SK-N-MC (cell line): ENCODE measurements at regions not wholly inside any gene's neighbourhood (a gene's known extent, or its start where the extent isn't known, plus 50 kb on each side); places are given as distances from the start of the nearest gene placed in this dataset.

Experiments used
- DNase-seq: peaks from one replicate; pipeline ENCODE4 v3.0.0-alpha.2; 2011; ENCODE audit warnings: low read depth, low spot score
- H3K27ac ChIP-seq: fragments of 200-600 bp; sonication (generic); 2 replicates; pipeline ENCODE4 v1.5.1; 2016; ENCODE audit warnings: mixed run types
- H3K36me3 ChIP-seq: fragments of 200-600 bp; sonication (generic); 2 replicates; pipeline ENCODE4 v1.6.1; 2017; ENCODE audit warnings: antibody characterized with exemption, low read length, mixed read lengths; ENCODE audit not compliant: insufficient read depth
- H3K4me3 ChIP-seq: fragments of 200-600 bp; sonication (generic); 2 replicates; pipeline ENCODE4 v1.5.1; 2016
- H3K9ac ChIP-seq: fragments of 200-600 bp; sonication (generic); 2 replicates; pipeline ENCODE4 v1.8.0; 2017; ENCODE audit warnings: mixed run types, mixed read lengths; ENCODE audit not compliant: insufficient read length
- H3K9me3 ChIP-seq: fragments of 200-600 bp; sonication (generic); 2 replicates; pipeline ENCODE4 v1.6.1; 2017; ENCODE audit warnings: low read depth, mild to moderate bottlenecking, antibody characterized with exemption, low read length, moderate library complexity, mixed read lengths
- EZH2 ChIP-seq: fragments of 200-600 bp; sonication (generic); IDR thresholded peaks from one replicate; pipeline ENCODE4 v1.6.1; 2017; ENCODE audit warnings: antibody characterized with exemption
- FOXP2 ChIP-seq: optimal IDR thresholded peaks from 2 replicates; pipeline ENCODE3; 2011; ENCODE audit warnings: mild to moderate bottlenecking, moderate library complexity; ENCODE audit not compliant: insufficient read depth; ENCODE audit errors: extremely low read length, control extremely low read depth
- POLR2AphosphoS5 ChIP-seq: IDR thresholded peaks from 2 replicates; pipeline ENCODE4 v1.6.1; 2012; ENCODE audit warnings: mild to moderate bottlenecking, low read depth, low read length, borderline replicate concordance

GRCh38 chr5:60333005-60333571, 366.9 kb downstream of the DEPDC1B start:
- Histone ChIP-seq H3K27ac (no peak overlapping the region), H3K36me3 (no peaks in the 10 kb centered on the region), H3K9me3 (no peaks in the 10 kb centered on the region), H3K9ac (no peak overlapping the region), H3K4me3 (no peak overlapping the region)
- DNase-seq, result no peak
- TF ChIP-seq EZH2 (no peak), FOXP2 (no peak), POLR2AphosphoS5 (no peak)

- no peak for DNase-seq
- no peaks in the 10 kb centered on the region for H3K36me3 ChIP-seq
- H3K9me3 ChIP-seq, result no peaks in the 10 kb centered on the region
- H3K27ac ChIP-seq, result no peak overlapping the region
- TF ChIP-seq EZH2, result no peak
- TF ChIP-seq POLR2AphosphoS5, result no peak
- no peak for TF ChIP-seq FOXP2
- no peak overlapping the region for H3K4me3 ChIP-seq
- no peak overlapping the region for H3K9ac ChIP-seq
These were observed 367.5 kb downstream of the DEPDC1B start for GRCh38 chr5:60332244-60333004.

- H3K36me3 ChIP-seq, result no peaks in the 10 kb centered on the region
- H3K9ac ChIP-seq, result no peak overlapping the region
- no peak for DNase-seq
- no peak overlapping the region for H3K4me3 ChIP-seq
- H3K9me3 ChIP-seq, result no peaks in the 10 kb centered on the region
- TF ChIP-seq POLR2AphosphoS5, result no peak
- TF ChIP-seq FOXP2, result no peak
- no peak for TF ChIP-seq EZH2
- H3K27ac ChIP-seq, result no peak overlapping the region
These were observed 369.7 kb downstream of the DEPDC1B start for GRCh38 chr5:60330236-60330635.

- Histone ChIP-seq H3K27ac (no peak overlapping the region), H3K4me3 (no peak overlapping the region), H3K36me3 (no peaks in the 10 kb centered on the region), H3K9ac (no peak overlapping the region), H3K9me3 (no peaks in the 10 kb centered on the region)
- TF ChIP-seq EZH2, result no peak
- DNase-seq, result no peak
These were observed 374.1 kb downstream of the DEPDC1B start for GRCh38 chr5:60325870-60326269.

GRCh38 chr5:60323596-60323995, 376.4 kb downstream of the DEPDC1B start:
- no peaks in the 10 kb centered on the region for H3K36me3 ChIP-seq
- H3K27ac ChIP-seq, result no peak overlapping the region
- TF ChIP-seq POLR2AphosphoS5, result no peak
- no peak for TF ChIP-seq FOXP2
- TF ChIP-seq EZH2, result no peak
- no peak for DNase-seq
- no peaks in the 10 kb centered on the region for H3K9me3 ChIP-seq
- H3K9ac ChIP-seq, result no peak overlapping the region
- H3K4me3 ChIP-seq, result no peak overlapping the region

GRCh38 chr5:60312098-60312497, 387.9 kb downstream of the DEPDC1B start:
- TF ChIP-seq FOXP2, result no peak
- Histone ChIP-seq H3K9ac (no peak overlapping the region), H3K4me3 (no peak overlapping the region), H3K36me3 (no peaks in the 10 kb centered on the region), H3K27ac (no peak overlapping the region), H3K9me3 (no peaks in the 10 kb centered on the region)
- DNase-seq, result no peak

- Histone ChIP-seq H3K9me3 (no peaks in the 10 kb centered on the region), H3K9ac (no peak overlapping the region), H3K27ac (no peak overlapping the region), H3K4me3 (no peak overlapping the region), H3K36me3 (no peaks in the 10 kb centered on the region)
- DNase-seq, result no peak
- TF ChIP-seq FOXP2 (no peak), EZH2 (no peak), POLR2AphosphoS5 (no peak)
These were observed 400.0 kb downstream of the DEPDC1B start for GRCh38 chr5:60299944-60300343.

- Histone ChIP-seq H3K9me3 (no peaks in the 10 kb centered on the region), H3K36me3 (no peaks in the 10 kb centered on the region), H3K9ac (no peak overlapping the region), H3K27ac (0 out of 2 replicates have a peak overlapping the region, but pooled peaks have one; percentile 17), H3K4me3 (peak overlapping the region; percentile 47)
- TF ChIP-seq FOXP2, result no peak
- peak; percentile 61; the same call in 1 of the 2 replicates for TF ChIP-seq POLR2AphosphoS5
- TF ChIP-seq EZH2, result no peak
- peak; percentile 86 for DNase-seq
These were observed 402.3 kb downstream of the DEPDC1B start for GRCh38 chr5:60297658-60298057.

- no peak overlapping the region for H3K9ac ChIP-seq
- H3K4me3 ChIP-seq, result no peak overlapping the region
- H3K9me3 ChIP-seq, result no peaks in the 10 kb centered on the region
- no peaks in the 10 kb centered on the region for H3K36me3 ChIP-seq
- H3K27ac ChIP-seq, result no peak overlapping the region
- DNase-seq, result no peak
- TF ChIP-seq POLR2AphosphoS5 (no peak), FOXP2 (no peak), EZH2 (no peak)
These were observed 401.9 kb upstream of the PDE4D start for GRCh38 chr5:60295423-60295822.
